Occipital lobe (tissue), 1 donor: ENCODE measurements at regions not wholly inside any gene's neighbourhood (a gene's known extent, or its start where the extent isn't known, plus 50 kb on each side); places are given as distances from the start of the nearest gene placed in this dataset.
"Not testable (repeated sequence)": the region's sequence is repeated elsewhere in the genome, so short reads cannot be mapped to it uniquely, and the experiment has no call there.

Experiments used
- DNase-seq: peaks from one replicate; lab custom pipeline; 2025; lab: John Stamatoyannopoulos, UW

- no peak for DNase-seq
Measured at GRCh38 chr3:109656225-109656624, 318.9 kb upstream of the DPPA4 start.

GRCh38 chr3:109678600-109678999 is 341.3 kb upstream of the DPPA4 start:
- no peak for DNase-seq

- no peak for DNase-seq
Measured at GRCh38 chr3:109679664-109680063, 342.3 kb upstream of the DPPA4 start.

- DNase-seq: no peak
Measured at GRCh38 chr3:109683746-109684145, 346.4 kb upstream of the DPPA4 start.

GRCh38 chr3:109685084-109686079 is 348.0 kb upstream of the DPPA4 start:
- peak; percentile 72 for DNase-seq

GRCh38 chr3:109687626-109688025 is 350.3 kb upstream of the DPPA4 start:
- DNase-seq: no peak

GRCh38 chr3:109696932-109697331 is 359.6 kb upstream of the DPPA4 start:
- no peak for DNase-seq

- DNase-seq: no peak
Measured at GRCh38 chr3:109702252-109702651, 364.9 kb upstream of the DPPA4 start.

- DNase-seq: no peak
Measured at GRCh38 chr3:109702976-109703375, 365.6 kb upstream of the DPPA4 start.

GRCh38 chr3:109705133-109705532 is 367.8 kb upstream of the DPPA4 start:
- not testable (repeated sequence) for DNase-seq

GRCh38 chr3:109707617-109708016 is 370.3 kb upstream of the DPPA4 start:
- DNase-seq: no peak

- no peak for DNase-seq
Measured at GRCh38 chr3:109713288-109713687, 375.9 kb upstream of the DPPA4 start.

- DNase-seq: no peak
Measured at GRCh38 chr3:109715707-109716106, 378.4 kb upstream of the DPPA4 start.

GRCh38 chr3:109718850-109719249 is 381.5 kb upstream of the DPPA4 start:
- DNase-seq: no peak

GRCh38 chr3:109728861-109729494 is 391.6 kb upstream of the DPPA4 start:
- no peak for DNase-seq

- no peak for DNase-seq
Measured at GRCh38 chr3:109731639-109732473, 394.5 kb upstream of the DPPA4 start.

- no peak for DNase-seq
Measured at GRCh38 chr3:109743981-109744380, 406.6 kb upstream of the DPPA4 start.

- DNase-seq: no peak
Measured at GRCh38 chr3:109772520-109772919, 435.2 kb upstream of the DPPA4 start.

GRCh38 chr3:109774108-109774507 is 436.8 kb upstream of the DPPA4 start:
- no peak for DNase-seq

GRCh38 chr3:109784285-109784684 is 446.9 kb upstream of the DPPA4 start:
- no peak for DNase-seq

- DNase-seq: no peak
Measured at GRCh38 chr3:109784852-109785631, 447.7 kb upstream of the DPPA4 start.
